SK-N-SH treated with all-trans-retinoic acid at 6 μM for 48 hours (cell line): ENCODE measurements at regions not wholly inside any gene's neighbourhood (a gene's known extent, or its start where the extent isn't known, plus 50 kb on each side); places are given as distances from the start of the nearest gene placed in this dataset.

ENCODE experiments used
- ATAC-seq: fragments of 200-7000 bp; cut with Tn5 transposase; 3 replicates; pipeline ENCODE4 v1.9.1; 2020; ENCODE audit warnings: mild to moderate bottlenecking, moderate library complexity
- ARNTL ChIP-seq: fragments of 450-650 bp; formaldehyde crosslinking; IDR thresholded peaks from 2 replicates; pipeline ENCODE4 v1.5.0; 2020; ENCODE audit warnings: low read depth, mild to moderate bottlenecking, moderate library complexity, borderline replicate concordance
- BACH2 ChIP-seq: fragments of 250-450 bp; sonication (Bioruptor Pico); IDR thresholded peaks from 2 replicates; pipeline ENCODE4 v1.9.0; 2021; ENCODE audit warnings: mild to moderate bottlenecking, borderline replicate concordance
- CSDC2 ChIP-seq: fragments of 250-450 bp; sonication (Bioruptor Pico); IDR thresholded peaks from 2 replicates; pipeline ENCODE4 v1.5.0; 2020; ENCODE audit warnings: mild to moderate bottlenecking, moderate library complexity
- GLIS3 ChIP-seq: fragments of 250-450 bp; sonication (Bioruptor Pico); IDR thresholded peaks from 2 replicates; pipeline ENCODE4 v1.5.0; 2020; ENCODE audit warnings: mild to moderate bottlenecking, moderate library complexity
- ISL1 ChIP-seq: fragments of 250-450 bp; sonication (Bioruptor Pico); IDR thresholded peaks from 2 replicates; pipeline ENCODE4 v2.1.2; 2022; ENCODE audit warnings: mild to moderate bottlenecking, moderate library complexity
- SNAI2 ChIP-seq: fragments of 250-450 bp; sonication (Bioruptor Pico); IDR thresholded peaks from 2 replicates; pipeline ENCODE4 v1.5.0; 2020; ENCODE audit warnings: mild to moderate bottlenecking, moderate library complexity
- TCF4 ChIP-seq: fragments of 250-450 bp; sonication (Bioruptor Pico); IDR thresholded peaks from 2 replicates; pipeline ENCODE4 v1.8.0; 2021; ENCODE audit warnings: mild to moderate bottlenecking, moderate library complexity, borderline replicate concordance
- TOX ChIP-seq: fragments of 250-450 bp; sonication (Bioruptor Pico); IDR thresholded peaks from 2 replicates; pipeline ENCODE4 v1.8.0; 2021; ENCODE audit warnings: mild to moderate bottlenecking, moderate library complexity, borderline replicate concordance
- ZC3H10 ChIP-seq: fragments of 250-450 bp; sonication (Bioruptor Pico); IDR thresholded peaks from 2 replicates; pipeline ENCODE4 v1.5.1; 2021; ENCODE audit warnings: mild to moderate bottlenecking, moderate library complexity
- ZFP3 ChIP-seq: fragments of 250-450 bp; sonication (Bioruptor Pico); IDR thresholded peaks from 2 replicates; pipeline ENCODE4 v1.5.0; 2020; ENCODE audit warnings: mild to moderate bottlenecking, moderate library complexity
- ZNF565 ChIP-seq: fragments of 450-650 bp; formaldehyde crosslinking; conservative IDR thresholded peaks from 2 replicates; pipeline ENCODE4 v1.5.0; 2020; ENCODE audit warnings: low read depth, mild to moderate bottlenecking, moderate library complexity
- ZNF8 ChIP-seq: fragments of 450-650 bp; formaldehyde crosslinking; IDR thresholded peaks from 2 replicates; pipeline ENCODE4 v1.5.0; 2020; ENCODE audit warnings: mild to moderate bottlenecking, moderate library complexity
- TF ChIP-seq, protein P1 (sequence below): fragments of 250-450 bp; sonication (Bioruptor Pico); IDR thresholded peaks from 2 replicates; pipeline ENCODE4 v1.8.0; 2021; ENCODE audit warnings: low read depth, mild to moderate bottlenecking, moderate library complexity, borderline replicate concordance
- TF ChIP-seq, protein P2 (sequence below): fragments of 250-450 bp; sonication (Bioruptor Pico); IDR thresholded peaks from 2 replicates; pipeline ENCODE4 v1.5.0; 2020; ENCODE audit warnings: mild to moderate bottlenecking, moderate library complexity
- TF ChIP-seq, protein P3 (sequence below): fragments of 250-450 bp; sonication (Bioruptor Pico); IDR thresholded peaks from 2 replicates; pipeline ENCODE4 v1.5.1; 2020; ENCODE audit warnings: low read depth, mild to moderate bottlenecking, moderate library complexity

GRCh38 chr14:82052778-82053177 is 519.1 kb upstream of the SEL1L start:
- TF ChIP-seq SNAI2 (CRISPR knock-in tag) (no peak), CSDC2 (no peak), GLIS3 (CRISPR knock-in tag) (no peak)
- TF ChIP-seq, protein P1, sequence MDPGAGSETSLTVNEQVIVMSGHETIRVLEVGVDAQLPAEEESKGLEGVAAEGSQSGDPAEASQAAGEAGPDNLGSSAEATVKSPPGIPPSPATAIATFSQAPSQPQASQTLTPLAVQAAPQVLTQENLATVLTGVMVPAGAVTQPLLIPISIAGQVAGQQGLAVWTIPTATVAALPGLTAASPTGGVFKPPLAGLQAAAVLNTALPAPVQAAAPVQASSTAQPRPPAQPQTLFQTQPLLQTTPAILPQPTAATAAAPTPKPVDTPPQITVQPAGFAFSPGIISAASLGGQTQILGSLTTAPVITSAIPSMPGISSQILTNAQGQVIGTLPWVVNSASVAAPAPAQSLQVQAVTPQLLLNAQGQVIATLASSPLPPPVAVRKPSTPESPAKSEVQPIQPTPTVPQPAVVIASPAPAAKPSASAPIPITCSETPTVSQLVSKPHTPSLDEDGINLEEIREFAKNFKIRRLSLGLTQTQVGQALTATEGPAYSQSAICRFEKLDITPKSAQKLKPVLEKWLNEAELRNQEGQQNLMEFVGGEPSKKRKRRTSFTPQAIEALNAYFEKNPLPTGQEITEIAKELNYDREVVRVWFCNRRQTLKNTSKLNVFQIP (CRISPR knock-in tag) = no peak
- TF ChIP-seq, protein P2, sequence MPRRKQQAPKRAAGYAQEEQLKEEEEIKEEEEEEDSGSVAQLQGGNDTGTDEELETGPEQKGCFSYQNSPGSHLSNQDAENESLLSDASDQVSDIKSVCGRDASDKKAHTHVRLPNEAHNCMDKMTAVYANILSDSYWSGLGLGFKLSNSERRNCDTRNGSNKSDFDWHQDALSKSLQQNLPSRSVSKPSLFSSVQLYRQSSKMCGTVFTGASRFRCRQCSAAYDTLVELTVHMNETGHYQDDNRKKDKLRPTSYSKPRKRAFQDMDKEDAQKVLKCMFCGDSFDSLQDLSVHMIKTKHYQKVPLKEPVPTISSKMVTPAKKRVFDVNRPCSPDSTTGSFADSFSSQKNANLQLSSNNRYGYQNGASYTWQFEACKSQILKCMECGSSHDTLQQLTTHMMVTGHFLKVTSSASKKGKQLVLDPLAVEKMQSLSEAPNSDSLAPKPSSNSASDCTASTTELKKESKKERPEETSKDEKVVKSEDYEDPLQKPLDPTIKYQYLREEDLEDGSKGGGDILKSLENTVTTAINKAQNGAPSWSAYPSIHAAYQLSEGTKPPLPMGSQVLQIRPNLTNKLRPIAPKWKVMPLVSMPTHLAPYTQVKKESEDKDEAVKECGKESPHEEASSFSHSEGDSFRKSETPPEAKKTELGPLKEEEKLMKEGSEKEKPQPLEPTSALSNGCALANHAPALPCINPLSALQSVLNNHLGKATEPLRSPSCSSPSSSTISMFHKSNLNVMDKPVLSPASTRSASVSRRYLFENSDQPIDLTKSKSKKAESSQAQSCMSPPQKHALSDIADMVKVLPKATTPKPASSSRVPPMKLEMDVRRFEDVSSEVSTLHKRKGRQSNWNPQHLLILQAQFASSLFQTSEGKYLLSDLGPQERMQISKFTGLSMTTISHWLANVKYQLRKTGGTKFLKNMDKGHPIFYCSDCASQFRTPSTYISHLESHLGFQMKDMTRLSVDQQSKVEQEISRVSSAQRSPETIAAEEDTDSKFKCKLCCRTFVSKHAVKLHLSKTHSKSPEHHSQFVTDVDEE = no peak
- TF ChIP-seq, protein P3, sequence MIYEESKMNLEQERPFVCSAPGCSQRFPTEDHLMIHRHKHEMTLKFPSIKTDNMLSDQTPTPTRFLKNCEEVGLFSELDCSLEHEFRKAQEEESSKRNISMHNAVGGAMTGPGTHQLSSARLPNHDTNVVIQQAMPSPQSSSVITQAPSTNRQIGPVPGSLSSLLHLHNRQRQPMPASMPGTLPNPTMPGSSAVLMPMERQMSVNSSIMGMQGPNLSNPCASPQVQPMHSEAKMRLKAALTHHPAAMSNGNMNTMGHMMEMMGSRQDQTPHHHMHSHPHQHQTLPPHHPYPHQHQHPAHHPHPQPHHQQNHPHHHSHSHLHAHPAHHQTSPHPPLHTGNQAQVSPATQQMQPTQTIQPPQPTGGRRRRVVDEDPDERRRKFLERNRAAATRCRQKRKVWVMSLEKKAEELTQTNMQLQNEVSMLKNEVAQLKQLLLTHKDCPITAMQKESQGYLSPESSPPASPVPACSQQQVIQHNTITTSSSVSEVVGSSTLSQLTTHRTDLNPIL (CRISPR knock-in tag) = no peak
- TF ChIP-seq, all 23 proteins: peak for 0

GRCh38 chr14:82055515-82056115 is 522.0 kb upstream of the SEL1L start:
- TF ChIP-seq ZFP3 (CRISPR knock-in tag) = no peak
- TF ChIP-seq ZC3H10 = no peak
- TF ChIP-seq ZNF565 (CRISPR knock-in tag) = no peak
- TF ChIP-seq, protein P3 (CRISPR knock-in tag) = no peak
- ATAC-seq = no peak

More at GRCh38 chr14:82052778-82053177, 519.1 kb upstream of the SEL1L start:
- ATAC-seq = no peak

GRCh38 chr14:82060219-82060618 is 526.6 kb upstream of the SEL1L start:
- TF ChIP-seq SNAI2 (CRISPR knock-in tag) (no peak), ZNF8 (no peak), TCF4 (no peak), ISL1 (CRISPR knock-in tag) (no peak), BACH2 (CRISPR knock-in tag) (no peak), CSDC2 (no peak), ZC3H10 (no peak), TOX (CRISPR knock-in tag) (no peak), GLIS3 (CRISPR knock-in tag) (no peak), ARNTL (no peak)
- TF ChIP-seq, protein P3 (CRISPR knock-in tag) = no peak
- TF ChIP-seq, protein P1 (CRISPR knock-in tag) = no peak
- TF ChIP-seq, protein P2 = no peak
- no peak for ATAC-seq
